NT2/D1 (cell line): ENCODE measurements at regions not wholly inside any gene's neighbourhood (a gene's known extent, or its start where the extent isn't known, plus 50 kb on each side); places are given as distances from the start of the nearest gene placed in this dataset.

Source experiments
- SUZ12 ChIP-seq: IDR thresholded peaks from 2 replicates; pipeline ENCODE4 v1.6.1; 2011; ENCODE audit not compliant: insufficient read length, insufficient read depth; ENCODE audit errors: extremely low read depth
- YY1 ChIP-seq: IDR thresholded peaks from 2 replicates; pipeline ENCODE4 v1.6.1; 2011; ENCODE audit not compliant: insufficient read length, insufficient read depth
- ZNF274 ChIP-seq: IDR thresholded peaks from 2 replicates; pipeline ENCODE4 v1.6.1; 2011; ENCODE audit warnings: mild to moderate bottlenecking, low read depth, low read length

DNA sequence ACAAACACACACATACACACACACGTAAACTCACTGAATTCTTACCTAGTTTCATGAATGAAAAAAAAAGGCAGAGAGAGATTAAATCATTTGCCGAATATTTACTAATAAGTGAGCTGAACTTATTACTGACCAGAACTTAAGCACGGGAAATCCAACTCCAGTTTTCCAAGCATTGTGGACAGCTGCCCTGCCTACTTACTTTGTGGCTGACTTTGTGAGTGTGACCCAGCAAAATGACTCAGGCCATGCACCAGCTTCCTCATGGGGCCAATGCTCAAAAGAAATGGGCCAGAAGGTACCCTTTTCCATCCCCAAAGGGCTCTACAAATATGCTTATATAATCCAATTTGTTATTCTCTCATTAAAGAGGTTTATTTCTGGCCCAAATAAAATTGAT is 87.4 kb upstream of the RHOBTB1 start:
- no peak for TF ChIP-seq ZNF274
- TF ChIP-seq YY1: no peak
- no peak for TF ChIP-seq SUZ12
